GM18907 (cell line): ENCODE measurements at regions not wholly inside any gene's neighbourhood (a gene's known extent, or its start where the extent isn't known, plus 50 kb on each side); places are given as distances from the start of the nearest gene placed in this dataset.

Experiments used
- ATAC-seq: cut with Tn5 transposase; IDR thresholded peaks from one replicate; pipeline ENCODE4 v1.9.1; 2021; ENCODE audit warnings: mild to moderate bottlenecking, moderate library complexity; ENCODE audit not compliant: unreplicated experiment

GRCh38 chr2:121085801-121086200 lies 199.2 kb downstream of the TFCP2L1 start:
- ATAC-seq = no peak

- no peak for ATAC-seq
Observed at GRCh38 chr2:121086450-121086849, 198.6 kb downstream of the TFCP2L1 start.

- ATAC-seq = no peak
Observed at GRCh38 chr2:121087117-121087516, 197.9 kb downstream of the TFCP2L1 start.

GRCh38 chr2:121088251-121089165 lies 196.5 kb downstream of the TFCP2L1 start:
- ATAC-seq = no peak

- no peak for ATAC-seq
Observed at GRCh38 chr2:121089166-121089510, 195.9 kb downstream of the TFCP2L1 start.

GRCh38 chr2:121090088-121090715 lies 194.8 kb downstream of the TFCP2L1 start:
- ATAC-seq = no peak

- ATAC-seq = no peak
Observed at GRCh38 chr2:121092095-121092494, 192.9 kb downstream of the TFCP2L1 start.

- no peak for ATAC-seq
Observed at GRCh38 chr2:121093692-121094091, 191.3 kb downstream of the TFCP2L1 start.

- no peak for ATAC-seq
Observed at GRCh38 chr2:121094101-121094500, 190.9 kb downstream of the TFCP2L1 start.

GRCh38 chr2:121094845-121095244 lies 190.2 kb downstream of the TFCP2L1 start:
- ATAC-seq = no peak

- ATAC-seq = peak; percentile 51
Observed at GRCh38 chr2:121095257-121096080, 189.5 kb downstream of the TFCP2L1 start.

- ATAC-seq = no peak
Observed at GRCh38 chr2:121096611-121097010, 188.4 kb downstream of the TFCP2L1 start.

- ATAC-seq = no peak
Observed at GRCh38 chr2:121098556-121098955, 186.4 kb downstream of the TFCP2L1 start.

GRCh38 chr2:121099329-121100290 lies 185.4 kb downstream of the TFCP2L1 start:
- ATAC-seq = no peak

GRCh38 chr2:121101093-121101715 lies 183.8 kb downstream of the TFCP2L1 start:
- ATAC-seq = no peak

GRCh38 chr2:121102941-121103340 lies 182.1 kb downstream of the TFCP2L1 start:
- no peak for ATAC-seq

GRCh38 chr2:121103960-121104359 lies 181.0 kb downstream of the TFCP2L1 start:
- ATAC-seq = no peak

- ATAC-seq = no peak
Observed at GRCh38 chr2:121104721-121105141, 180.3 kb downstream of the TFCP2L1 start.

- no peak for ATAC-seq
Observed at GRCh38 chr2:121110924-121111323, 174.1 kb downstream of the TFCP2L1 start.

GRCh38 chr2:121118951-121119350 lies 166.1 kb downstream of the TFCP2L1 start:
- ATAC-seq = no peak
